ENCODE measurements at regions not wholly inside any gene's neighbourhood (a gene's known extent, or its start where the extent isn't known, plus 50 kb on each side); places are given as distances from the start of the nearest gene placed in this dataset.

DNA sequence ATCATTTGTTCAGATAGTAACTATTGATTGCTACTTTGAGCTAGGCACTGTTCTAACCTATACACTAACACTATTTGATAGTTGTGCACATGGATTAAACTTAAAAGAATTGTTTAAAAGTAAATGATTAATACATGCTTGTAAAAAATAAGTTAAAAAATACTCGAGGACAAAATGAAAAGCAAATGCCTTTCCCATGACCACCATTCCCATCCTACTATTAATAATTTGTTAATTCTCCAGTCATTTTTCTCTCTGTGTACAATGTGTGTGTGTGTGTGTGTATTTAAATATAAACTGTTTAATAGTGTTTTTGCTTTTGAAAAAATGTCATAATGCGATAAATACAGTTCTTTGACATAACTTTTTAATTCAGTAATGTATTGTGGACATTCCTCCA, 78.7 kb upstream of the KCNMB2 start:
- DNase-seq (ENCODE audit: insufficient read length, low spot score, missing footprints): no peak
- no peaks in the 10 kb centered on the region for H3K4me1 ChIP-seq (ENCODE audit: insufficient read depth, low read length)
- no peak overlapping the region for H3K4me2 ChIP-seq (ENCODE audit: insufficient read depth, low read length)
- H3K4me3 ChIP-seq (ENCODE audit: insufficient read depth, low read length): no peak overlapping the region
- H3K36me3 ChIP-seq (ENCODE audit: insufficient read depth, low read length): no peaks in the 10 kb centered on the region
- H2AFZ ChIP-seq (ENCODE audit: low read length): no peak overlapping the region
- no peaks in the 10 kb centered on the region for H3K79me2 ChIP-seq (ENCODE audit: insufficient read depth, low read length)
- H3K9me3 ChIP-seq (ENCODE audit: low read depth, low read length): no peaks in the 10 kb centered on the region
- TF ChIP-seq, protein P1, sequence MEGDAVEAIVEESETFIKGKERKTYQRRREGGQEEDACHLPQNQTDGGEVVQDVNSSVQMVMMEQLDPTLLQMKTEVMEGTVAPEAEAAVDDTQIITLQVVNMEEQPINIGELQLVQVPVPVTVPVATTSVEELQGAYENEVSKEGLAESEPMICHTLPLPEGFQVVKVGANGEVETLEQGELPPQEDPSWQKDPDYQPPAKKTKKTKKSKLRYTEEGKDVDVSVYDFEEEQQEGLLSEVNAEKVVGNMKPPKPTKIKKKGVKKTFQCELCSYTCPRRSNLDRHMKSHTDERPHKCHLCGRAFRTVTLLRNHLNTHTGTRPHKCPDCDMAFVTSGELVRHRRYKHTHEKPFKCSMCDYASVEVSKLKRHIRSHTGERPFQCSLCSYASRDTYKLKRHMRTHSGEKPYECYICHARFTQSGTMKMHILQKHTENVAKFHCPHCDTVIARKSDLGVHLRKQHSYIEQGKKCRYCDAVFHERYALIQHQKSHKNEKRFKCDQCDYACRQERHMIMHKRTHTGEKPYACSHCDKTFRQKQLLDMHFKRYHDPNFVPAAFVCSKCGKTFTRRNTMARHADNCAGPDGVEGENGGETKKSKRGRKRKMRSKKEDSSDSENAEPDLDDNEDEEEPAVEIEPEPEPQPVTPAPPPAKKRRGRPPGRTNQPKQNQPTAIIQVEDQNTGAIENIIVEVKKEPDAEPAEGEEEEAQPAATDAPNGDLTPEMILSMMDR (IDR thresholded peaks at IDR 0.05; ENCODE audit: extremely low read depth, low read depth, low read length): no peak
- H4K20me1 ChIP-seq (ENCODE audit: insufficient read depth, low read length): no peaks in the 10 kb centered on the region
- H3K27me3 ChIP-seq (ENCODE audit: insufficient read depth, low read length): no peaks in the 10 kb centered on the region
- H3K27ac ChIP-seq (ENCODE audit: low read depth, low read length): no peak overlapping the region

DNA sequence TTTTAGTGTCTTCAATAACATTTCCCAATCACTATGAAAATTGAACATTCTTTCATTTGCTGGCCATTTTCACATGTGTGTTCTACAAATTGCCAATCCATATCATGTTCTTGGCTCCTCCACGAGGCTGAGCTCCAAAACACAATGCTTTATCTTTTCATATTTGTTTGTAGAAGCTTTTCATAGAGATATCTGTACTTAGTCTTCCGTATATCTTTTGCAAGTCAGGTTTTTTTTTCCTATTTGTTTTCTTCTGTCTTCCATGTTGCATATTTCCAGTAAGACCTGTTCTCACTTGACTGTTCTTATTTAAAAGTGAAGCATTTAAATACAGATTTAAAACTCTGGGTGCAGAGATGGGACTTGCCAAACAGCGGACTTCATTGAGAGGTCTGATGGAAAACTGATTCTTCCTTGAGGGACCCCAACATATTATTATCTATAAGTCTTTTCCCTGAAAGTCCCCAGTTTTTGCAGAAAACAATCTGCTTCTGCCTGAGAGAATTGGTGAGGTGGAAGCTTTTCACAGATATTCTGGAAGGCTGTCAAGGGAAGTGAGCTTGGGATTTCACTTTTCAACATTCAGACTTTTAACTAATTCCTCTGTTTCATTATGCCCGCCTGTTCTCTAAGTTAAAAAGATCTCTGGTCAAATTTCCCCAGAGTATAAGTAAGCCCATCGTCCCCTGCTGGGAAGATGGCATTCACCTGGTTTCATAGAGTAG, 77.8 kb upstream of the KCNMB2 start:
- Histone ChIP-seq H3K4me3 (ENCODE audit: insufficient read depth, low read length) (no peak overlapping the region), H3K9me3 (ENCODE audit: low read depth, low read length) (no peaks in the 10 kb centered on the region), H3K36me3 (ENCODE audit: insufficient read depth, low read length) (no peaks in the 10 kb centered on the region), H4K20me1 (ENCODE audit: insufficient read depth, low read length) (no peaks in the 10 kb centered on the region), H3K4me1 (ENCODE audit: insufficient read depth, low read length) (no peaks in the 10 kb centered on the region), H3K27ac (ENCODE audit: low read depth, low read length) (no peak overlapping the region), H3K4me2 (ENCODE audit: insufficient read depth, low read length) (no peak overlapping the region), H2AFZ (ENCODE audit: low read length) (no peak overlapping the region), H3K79me2 (ENCODE audit: insufficient read depth, low read length) (no peaks in the 10 kb centered on the region), H3K27me3 (ENCODE audit: insufficient read depth, low read length) (no peaks in the 10 kb centered on the region)
- DNase-seq (ENCODE audit: insufficient read length, low spot score, missing footprints): no peak
- TF ChIP-seq, protein P1 (IDR thresholded peaks at IDR 0.05; ENCODE audit: extremely low read depth, low read depth, low read length): no peak

DNA sequence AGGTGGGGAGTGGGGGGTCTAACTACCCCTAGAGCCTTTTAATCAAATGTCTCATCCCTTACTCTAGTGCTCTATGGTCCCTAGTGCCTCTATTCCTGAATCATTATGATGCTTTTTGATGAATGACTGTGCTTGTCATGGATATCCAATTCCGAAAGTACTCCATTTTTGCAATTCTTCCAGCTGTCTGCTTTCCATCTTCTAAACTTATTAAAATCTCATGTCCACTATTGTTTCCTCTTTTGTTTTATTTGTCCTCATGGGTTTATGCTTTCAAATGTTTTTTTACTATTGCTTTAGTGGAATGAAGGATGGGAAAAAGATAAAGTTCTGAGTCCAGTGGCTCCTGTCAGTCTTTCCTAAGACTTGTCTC, 77.2 kb upstream of the KCNMB2 start:
- Histone ChIP-seq H3K27ac (ENCODE audit: low read depth, low read length) (no peak overlapping the region), H3K9me3 (ENCODE audit: low read depth, low read length) (no peaks in the 10 kb centered on the region), H2AFZ (ENCODE audit: low read length) (no peak overlapping the region), H3K4me1 (ENCODE audit: insufficient read depth, low read length) (no peaks in the 10 kb centered on the region), H3K4me3 (ENCODE audit: insufficient read depth, low read length) (no peak overlapping the region), H3K79me2 (ENCODE audit: insufficient read depth, low read length) (no peaks in the 10 kb centered on the region), H4K20me1 (ENCODE audit: insufficient read depth, low read length) (no peaks in the 10 kb centered on the region), H3K27me3 (ENCODE audit: insufficient read depth, low read length) (no peaks in the 10 kb centered on the region), H3K36me3 (ENCODE audit: insufficient read depth, low read length) (no peaks in the 10 kb centered on the region), H3K4me2 (ENCODE audit: insufficient read depth, low read length) (no peak overlapping the region)
- DNase-seq (ENCODE audit: insufficient read length, low spot score, missing footprints): no peak
- TF ChIP-seq, protein P1 (IDR thresholded peaks at IDR 0.05; ENCODE audit: extremely low read depth, low read depth, low read length): no peak

DNA sequence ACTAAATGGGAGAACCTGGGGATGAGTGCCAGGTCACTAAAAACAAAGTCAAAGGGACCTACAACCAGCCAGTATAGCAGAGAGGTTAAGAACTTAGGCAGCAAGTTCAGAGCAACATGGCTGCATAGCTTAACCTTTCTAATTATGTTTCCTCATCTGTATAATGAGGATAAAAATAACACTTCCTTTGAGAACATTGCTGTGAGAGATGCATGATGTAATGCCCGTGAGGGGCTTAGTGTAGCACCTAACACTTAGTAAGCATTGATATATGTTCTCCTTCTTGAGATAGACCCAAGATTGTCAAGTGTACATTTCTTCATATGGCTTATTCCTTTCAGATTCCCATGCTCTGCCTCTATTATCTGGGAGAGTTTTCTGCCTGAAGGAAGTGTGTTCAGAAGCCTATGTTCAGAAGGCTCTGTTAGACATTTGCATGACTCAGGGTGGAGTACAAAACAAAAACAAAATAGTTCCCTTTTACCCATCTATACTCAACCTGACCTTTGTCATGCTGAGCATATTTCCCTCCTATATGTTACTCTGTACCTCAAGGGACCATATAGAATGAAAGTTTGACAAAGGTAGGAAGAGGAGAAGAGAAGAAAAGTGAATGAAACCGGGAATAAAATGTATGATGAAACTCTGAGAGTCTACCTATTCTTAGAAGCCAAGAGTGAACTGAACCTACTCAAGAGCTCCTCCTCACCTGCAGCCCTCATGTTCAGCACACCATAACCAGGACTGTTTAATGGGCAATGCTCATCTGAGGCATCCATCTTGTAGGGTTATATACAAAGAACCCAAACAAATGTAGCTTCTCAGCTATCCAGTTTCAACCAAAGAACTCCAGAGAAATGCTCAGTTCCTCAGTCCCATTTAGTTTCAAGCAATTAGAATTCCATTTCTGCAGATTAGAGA, 70.7 kb upstream of the KCNMB2 start:
- no peaks in the 10 kb centered on the region for H3K9me3 ChIP-seq (ENCODE audit: low read depth, low read length)

More for the DNA sequence above, 70.7 kb upstream of the KCNMB2 start:
- Histone ChIP-seq H3K4me3 (ENCODE audit: insufficient read depth, low read length) (no peak overlapping the region), H3K27ac (ENCODE audit: low read depth, low read length) (no peak overlapping the region), H3K4me2 (ENCODE audit: insufficient read depth, low read length) (no peak overlapping the region), H3K79me2 (ENCODE audit: insufficient read depth, low read length) (no peaks in the 10 kb centered on the region), H3K36me3 (ENCODE audit: insufficient read depth, low read length) (no peaks in the 10 kb centered on the region), H2AFZ (ENCODE audit: low read length) (no peak overlapping the region), H3K27me3 (ENCODE audit: insufficient read depth, low read length) (no peaks in the 10 kb centered on the region), H4K20me1 (ENCODE audit: insufficient read depth, low read length) (no peaks in the 10 kb centered on the region), H3K4me1 (ENCODE audit: insufficient read depth, low read length) (no peaks in the 10 kb centered on the region)
- DNase-seq (ENCODE audit: insufficient read length, low spot score, missing footprints): no peak
- TF ChIP-seq, protein P1 (IDR thresholded peaks at IDR 0.05; ENCODE audit: extremely low read depth, low read depth, low read length): no peak

All from osteoblast (primary cell).